GM12878 (cell line): ENCODE measurements at regions not wholly inside any gene's neighbourhood (a gene's known extent, or its start where the extent isn't known, plus 50 kb on each side); places are given as distances from the start of the nearest gene placed in this dataset.

Experiments
- ATAC-seq: fragments of 200-7000 bp; cut with Tn5 transposase; 3 replicates; pipeline ENCODE4 v1.9.1; 2020; ENCODE audit warnings: mild to moderate bottlenecking, moderate library complexity
- BruUV-seq: library from RNA; stranded (reverse); fragments of 400-500 nt; replicated peaks from 2 replicates; lab custom pipeline; 2021; lab: Mats Ljungman, UMichigan
- CTCF ChIA-PET: fragments of 300-600 bp; sonication (Branson Sonifier 250); formaldehyde crosslinking; extraction: SDS; loops from one replicate; lab custom pipeline; 2021; ENCODE audit warnings: inconsistent platforms; lab: Yijun Ruan, JAX
- POLR2A ChIA-PET: fragments of 350-600 bp; formaldehyde crosslinking; extraction: SDS; loops from one replicate; lab custom pipeline; 2021; ENCODE audit warnings: inconsistent platforms; lab: Charles Lee
- RAD21 ChIA-PET: fragments of 300-600 bp; sonication (Branson Sonifier 250); formaldehyde crosslinking; loops from one replicate; lab custom pipeline; 2023; ENCODE audit warnings: antibody characterized with exemption; ENCODE audit not compliant: unreplicated experiment; lab: Charles Lee
- SMC1A ChIA-PET: fragments of 300-600 bp; sonication (Branson Sonifier 250); formaldehyde crosslinking; loops from one replicate; lab custom pipeline; 2023; ENCODE audit not compliant: unreplicated experiment, uncharacterized antibody; lab: Charles Lee
- DNase-seq: peaks from one replicate; pipeline ENCODE4 v3.0.0-alpha.2; 2011; ENCODE audit warnings: low read depth, low spot score
- FAIRE-seq: peaks from 3 replicates; lab custom pipeline; 2011; peaks lifted over from hg19 to GRCh38; lab: Jason Lieb, UNC
- H2AFZ ChIP-seq: 2 replicates; pipeline ENCODE4 v1.6.0; 2011; ENCODE audit warnings: low read depth, low read length, control low read depth; ENCODE audit not compliant: control insufficient read depth
- H3K27ac ChIP-seq: 2 replicates; pipeline ENCODE4 v1.5.1; 2011; ENCODE audit warnings: control low read depth; ENCODE audit not compliant: control insufficient read depth, insufficient read depth
- H3K27me3 ChIP-seq, 2 experiments: replicated peaks in 1 of 2; 2 replicates each; pipeline versions ENCODE4 v1.6.0 to v1.6.1; 2011; ENCODE audit warnings: low read length in 1 of 2; ENCODE audit not compliant: control insufficient read depth in 2 of 2, insufficient read depth in 2 of 2
- H3K36me3 ChIP-seq, 2 experiments: 2 replicates each; pipeline ENCODE4 v1.5.1; 2011; ENCODE audit warnings: low read length in 1 of 2; ENCODE audit not compliant: control insufficient read depth in 2 of 2, insufficient read depth in 2 of 2
- H3K4me1 ChIP-seq: 2 replicates; pipeline ENCODE4 v1.6.1; 2011; ENCODE audit warnings: mild to moderate bottlenecking, low read length, moderate library complexity, mixed read lengths; ENCODE audit not compliant: control insufficient read depth, insufficient read depth
- H3K4me2 ChIP-seq: 2 replicates; pipeline ENCODE4 v1.6.0; 2011; ENCODE audit warnings: control low read depth; ENCODE audit not compliant: control insufficient read depth, insufficient read depth
- H3K4me3 ChIP-seq: fragments of 200-600 bp; sonication (generic); 2 replicates; pipeline ENCODE4 v1.5.1; 2016
- H3K79me2 ChIP-seq: 2 replicates; pipeline ENCODE4 v1.6.0; 2011; ENCODE audit warnings: low read length; ENCODE audit not compliant: control insufficient read depth, insufficient read depth
- H3K9ac ChIP-seq: 2 replicates; pipeline ENCODE4 v1.8.0; 2011; ENCODE audit warnings: low read length, control low read depth, mixed read lengths; ENCODE audit not compliant: control insufficient read depth, insufficient read depth
- H3K9me3 ChIP-seq: replicated peaks from 3 replicates; pipeline ENCODE4 v1.5.1; 2011; ENCODE audit warnings: mild to moderate bottlenecking, low read length; ENCODE audit not compliant: control insufficient read depth, insufficient read depth
- H4K20me1 ChIP-seq: 2 replicates; pipeline ENCODE4 v1.6.0; 2011; ENCODE audit not compliant: control insufficient read depth, insufficient read depth
- BRCA1 ChIP-seq: IDR thresholded peaks from 2 replicates; pipeline ENCODE4 v1.6.1; 2011; ENCODE audit warnings: low read depth, low read length, improper control_type of control experiment
- EED ChIP-seq: sonication (generic); IDR thresholded peaks from 2 replicates; pipeline ENCODE4 v1.6.1; 2016; ENCODE audit warnings: antibody characterized with exemption, low read depth
- EZH2 ChIP-seq: IDR thresholded peaks from 2 replicates; pipeline ENCODE4 v1.6.1; 2012; ENCODE audit warnings: low read depth, mild to moderate bottlenecking, control low read depth, inconsistent platforms, low read length, borderline replicate concordance; ENCODE audit not compliant: control insufficient read depth
- HDAC2 ChIP-seq: fragments of 200-600 bp; sonication (generic); IDR thresholded peaks from 2 replicates; pipeline ENCODE4 v1.6.1; 2017
- MYC ChIP-seq: IDR thresholded peaks from 2 replicates; pipeline ENCODE4 v1.6.1; 2011; ENCODE audit warnings: mild to moderate bottlenecking, low read length, moderate library complexity, inconsistent platforms; ENCODE audit not compliant: insufficient read depth, insufficient replicate concordance, insufficient read length, severe bottlenecking
- NRF1 ChIP-seq: conservative IDR thresholded peaks from 2 replicates; pipeline ENCODE4 v1.6.1; 2011; ENCODE audit warnings: mild to moderate bottlenecking, low read depth, low read length, improper control_type of control experiment
- RAD21 ChIP-seq: IDR thresholded peaks from 2 replicates; pipeline ENCODE4 v1.6.1; 2011; ENCODE audit warnings: mild to moderate bottlenecking, low read depth, low read length, moderate library complexity; ENCODE audit not compliant: insufficient read depth
- RAD51 ChIP-seq: fragments of 450-650 bp; IDR thresholded peaks from 2 replicates; pipeline ENCODE4 v1.6.1; 2016; ENCODE audit warnings: moderate library complexity, mild to moderate bottlenecking, inconsistent platforms
- RCOR1 ChIP-seq: conservative IDR thresholded peaks from 2 replicates; pipeline ENCODE4 v1.6.1; 2012; ENCODE audit warnings: low read depth, low read length, improper control_type of control experiment
- STAT3 ChIP-seq: IDR thresholded peaks from 2 replicates; pipeline ENCODE4 v1.6.1; 2011; ENCODE audit warnings: low read depth, low read length, improper control_type of control experiment
- SUZ12 ChIP-seq: fragments of 200-600 bp; sonication (generic); IDR thresholded peaks from one replicate; pipeline ENCODE4 v1.6.1; 2018; ENCODE audit warnings: antibody characterized with exemption, mild to moderate bottlenecking; ENCODE audit not compliant: unreplicated experiment
- TARDBP ChIP-seq: IDR thresholded peaks from 2 replicates; pipeline ENCODE4 v1.6.1; 2016; ENCODE audit warnings: borderline replicate concordance
- TBL1XR1 ChIP-seq: IDR thresholded peaks from 2 replicates; pipeline ENCODE4 v1.6.1; 2012; ENCODE audit warnings: low read depth, low read length, improper control_type of control experiment
- TCF12 ChIP-seq: IDR thresholded peaks from 2 replicates; pipeline ENCODE4 v1.6.1; 2011; ENCODE audit warnings: low read depth, mild to moderate bottlenecking, low read length
- USF1 ChIP-seq: IDR thresholded peaks from 2 replicates; pipeline ENCODE4 v1.6.1; 2011; ENCODE audit warnings: borderline replicate concordance, low read depth, mild to moderate bottlenecking, moderate library complexity, mixed read lengths, low read length; ENCODE audit not compliant: insufficient read depth; ENCODE audit errors: extremely low read length
- WGBS: methylation state at CpG from one replicate; pipeline ENCODE4 v1.1.6; 2016; ENCODE audit warnings: low lambda C conversion rate; ENCODE audit not compliant: insufficient replicate concordance, insufficient coverage; ENCODE audit errors: missing lambda C conversion rate; 5-methylcytosine and 5-hydroxymethylcytosine counted together
- in situ Hi-C: fragments of 300-500 bp; cut with MboI; formaldehyde crosslinking; loops from 9 replicates; pipeline ENCODE4 v1.14.3; 2018; ENCODE audit warnings: mixed read lengths
- intact Hi-C: fragments of 100-400 bp; cut with micrococcal nuclease; formaldehyde crosslinking; loops from one replicate; pipeline ENCODE4 v1.14.2; 2022; ENCODE audit not compliant: unreplicated experiment
- TF ChIP-seq, protein P1 (sequence below): IDR thresholded peaks from 2 replicates; pipeline ENCODE4 v1.6.1; 2011; ENCODE audit warnings: low read depth, low read length, improper control_type of control experiment, borderline replicate concordance

DNA sequence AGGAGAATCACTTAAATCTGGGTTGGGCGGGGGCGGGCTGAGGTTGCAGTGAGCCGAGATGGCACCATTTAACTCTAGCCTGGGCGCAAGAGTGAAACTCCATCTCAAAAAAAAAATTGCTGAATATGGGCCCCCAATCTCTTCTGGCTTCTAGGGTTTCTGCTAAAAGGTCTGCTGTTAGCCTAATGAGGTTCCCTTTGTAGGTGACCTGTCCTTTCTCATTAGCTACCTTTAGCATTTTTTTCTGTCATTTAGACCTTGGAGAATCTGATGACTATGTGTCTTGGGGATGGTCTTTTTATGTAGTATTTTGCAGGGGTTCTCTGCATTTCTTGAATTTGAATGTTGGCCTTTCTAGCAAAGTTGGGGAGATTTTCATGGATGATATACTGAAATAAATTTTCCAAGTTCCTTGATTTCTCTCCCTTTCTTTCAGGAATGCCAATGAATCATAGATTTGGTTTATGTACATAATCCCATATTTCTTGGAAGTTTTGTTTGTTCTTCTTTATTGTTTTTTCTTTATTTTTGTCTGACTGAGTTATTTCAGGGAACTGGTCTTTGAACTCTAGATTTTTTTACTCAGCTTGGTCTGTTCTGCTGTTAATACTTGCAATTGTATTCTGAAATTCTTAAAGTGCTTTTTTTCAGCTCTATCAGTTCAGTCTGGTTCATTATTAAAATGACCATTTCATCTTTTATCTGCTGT, 181.5 kb downstream of the TTC6 start:
- H3K4me1 ChIP-seq, result no peaks in the 10 kb centered on the region
- H3K4me3 ChIP-seq, result no peak overlapping the region
- no peaks in the 10 kb centered on the region for H3K27me3 ChIP-seq
- ChIA-PET POLR2A (no interaction called here), RAD21 (no interaction called here)
- no TSS peak for BruUV-seq
- no peak overlapping the region for H2AFZ ChIP-seq
- TF ChIP-seq EED, result no peak
- TF ChIP-seq, all 136 proteins: peak for 0
- Histone ChIP-seq H3K27ac (no peak overlapping the region), H4K20me1 (no peaks in the 10 kb centered on the region), H3K9me3 (no peaks in the 10 kb centered on the region; the same call in 2 of the 3 replicates), H3K4me2 (no peak overlapping the region), H3K9ac (no peak overlapping the region), H3K79me2 (no peaks in the 10 kb centered on the region), H3K36me3 (no peaks in the 10 kb centered on the region)
- DNase-seq, result no peak
- 60% methylated on average over 4 of the region's 4 CpGs for WGBS
- in situ Hi-C loops, result no loop called here
- ChIA-PET SMC1A (no interaction called here), CTCF (no interaction called here)
- intact Hi-C loops, result no loop called here
- no peak for ATAC-seq
- FAIRE-seq, result no peak

DNA sequence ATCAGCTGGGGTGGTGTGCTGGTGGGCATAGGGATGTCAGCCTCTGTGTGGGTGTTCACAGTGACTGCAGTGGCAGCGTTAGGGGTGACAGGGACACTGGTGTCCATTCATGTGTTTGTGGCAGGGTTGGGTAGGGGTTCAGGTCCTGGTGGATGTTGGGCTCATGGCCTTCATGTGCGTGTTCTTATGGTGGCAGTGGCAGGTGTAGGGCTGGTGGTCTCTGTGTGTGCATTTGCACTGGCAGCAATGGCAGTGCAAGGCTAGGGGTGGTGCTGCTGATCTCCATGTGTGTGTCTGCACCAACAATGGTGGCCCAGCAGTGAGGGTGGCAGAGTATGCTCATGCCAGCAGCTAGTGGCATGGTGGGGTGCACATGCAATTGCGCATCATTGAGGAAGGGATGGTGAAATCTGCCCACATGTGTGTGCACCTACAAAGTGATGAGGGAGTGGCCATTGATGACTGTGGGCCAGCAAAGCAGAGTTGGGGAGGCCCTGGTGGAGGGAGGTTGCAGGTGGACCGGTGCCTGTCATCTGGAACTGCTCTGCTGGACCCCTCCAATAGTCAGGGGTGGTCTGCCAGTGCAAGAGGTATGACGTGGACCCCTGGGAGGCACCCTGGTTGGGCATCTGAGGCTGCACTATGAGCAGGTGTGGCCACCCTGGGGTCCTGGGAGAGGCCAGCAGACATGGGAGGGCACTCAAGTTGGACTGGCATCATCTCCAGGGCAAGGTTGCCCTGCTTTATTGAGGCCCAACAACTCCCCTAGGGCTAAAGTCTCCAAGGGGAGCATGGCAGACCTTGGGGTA, 182.9 kb downstream of the TTC6 start:
- no peak for FAIRE-seq
- Histone ChIP-seq H3K4me2 (no peak overlapping the region), H3K4me1 (no peaks in the 10 kb centered on the region), H3K27ac (no peak overlapping the region), H3K9ac (no peak overlapping the region), H3K36me3 (no peaks in the 10 kb centered on the region), H3K27me3 (no peaks in the 10 kb centered on the region), H4K20me1 (no peaks in the 10 kb centered on the region), H3K9me3 (no peaks in the 10 kb centered on the region; the same call in 2 of the 3 replicates), H3K4me3 (no peak overlapping the region), H3K79me2 (no peaks in the 10 kb centered on the region), H2AFZ (no peak overlapping the region)
- ChIA-PET POLR2A (no interaction called here), CTCF (no interaction called here), RAD21 (no interaction called here), SMC1A (no interaction called here)
- in situ Hi-C loops (no loop called here), intact Hi-C loops (no loop called here)
- no TSS peak for BruUV-seq
- WGBS, result 39% methylated on average over 4 of the region's 5 CpGs
- ATAC-seq, result no peak
- DNase-seq, result no peak
- TF ChIP-seq TARDBP (no peak), EZH2 (no peak), MYC (no peak), RCOR1 (no peak), BRCA1 (no peak), SUZ12 (no peak), RAD51 (no peak), USF1 (no peak), TBL1XR1 (no peak), RAD21 (no peak), HDAC2 (no peak), NRF1 (no peak), TCF12 (no peak), STAT3 (no peak)
- TF ChIP-seq, protein P1, sequence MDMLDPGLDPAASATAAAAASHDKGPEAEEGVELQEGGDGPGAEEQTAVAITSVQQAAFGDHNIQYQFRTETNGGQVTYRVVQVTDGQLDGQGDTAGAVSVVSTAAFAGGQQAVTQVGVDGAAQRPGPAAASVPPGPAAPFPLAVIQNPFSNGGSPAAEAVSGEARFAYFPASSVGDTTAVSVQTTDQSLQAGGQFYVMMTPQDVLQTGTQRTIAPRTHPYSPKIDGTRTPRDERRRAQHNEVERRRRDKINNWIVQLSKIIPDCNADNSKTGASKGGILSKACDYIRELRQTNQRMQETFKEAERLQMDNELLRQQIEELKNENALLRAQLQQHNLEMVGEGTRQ, result no peak
